Neural progenitor cell (in vitro differentiated cells): ENCODE measurements at regions not wholly inside any gene's neighbourhood (a gene's known extent, or its start where the extent isn't known, plus 50 kb on each side); places are given as distances from the start of the nearest gene placed in this dataset.

ENCODE experiments used
- CTCF ChIP-seq: fragments of 200-600 bp; sonication (generic); IDR thresholded peaks from 2 replicates; pipeline ENCODE4 v1.5.1; 2017; ENCODE audit warnings: antibody characterized with exemption, mild to moderate bottlenecking
- EZH2 ChIP-seq: fragments of 200-600 bp; sonication (generic); IDR thresholded peaks from 2 replicates; pipeline ENCODE4 v1.6.1; 2017; ENCODE audit warnings: antibody characterized with exemption, mild to moderate bottlenecking, moderate library complexity
- EZH2phosphoT487 ChIP-seq: fragments of 200-600 bp; sonication (generic); IDR thresholded peaks from 2 replicates; pipeline ENCODE4 v1.6.1; 2017; ENCODE audit warnings: antibody characterized with exemption

- TF ChIP-seq CTCF (no peak), EZH2 (no peak), EZH2phosphoT487 (no peak)
Observed at GRCh38 chr3:59596741-59597140, 546.9 kb upstream of the CFAP20DC start.
